SK-N-DZ (cell line): ENCODE measurements at regions not wholly inside any gene's neighbourhood (a gene's known extent, or its start where the extent isn't known, plus 50 kb on each side); places are given as distances from the start of the nearest gene placed in this dataset.
A peak's percentile ranks its signal among the peaks of the same experiment; 100 is the strongest.

Source experiments
- DNase-seq: peaks from one replicate; pipeline ENCODE4 v3.0.0-alpha.2; 2015; ENCODE audit warnings: low spot score

GRCh38 chr5:167576126-167576525 lies 715.3 kb upstream of the WWC1 start:
- no peak for DNase-seq

DNA sequence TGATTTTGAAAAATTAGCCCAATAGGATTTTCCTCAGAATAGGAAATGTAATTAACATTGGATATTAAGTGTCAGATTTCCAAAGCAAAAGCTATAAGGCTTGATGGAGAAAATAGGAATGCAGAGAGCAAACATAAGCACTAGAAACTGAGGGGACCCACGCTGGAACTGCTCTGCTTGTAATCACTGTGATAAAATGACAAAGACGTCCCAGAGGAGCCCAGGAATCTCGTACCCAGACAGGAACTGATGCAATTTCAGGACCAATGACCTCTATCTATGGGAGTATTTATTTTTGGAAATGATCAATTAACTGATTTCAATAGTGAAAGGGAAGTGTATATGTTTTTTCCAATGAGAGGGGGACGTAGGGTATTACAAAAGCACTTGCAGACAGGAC lies 714.5 kb upstream of the WWC1 start:
- no peak for DNase-seq

- DNase-seq, result no peak
Measured at GRCh38 chr5:167577616-167578015, 713.8 kb upstream of the WWC1 start.

DNA sequence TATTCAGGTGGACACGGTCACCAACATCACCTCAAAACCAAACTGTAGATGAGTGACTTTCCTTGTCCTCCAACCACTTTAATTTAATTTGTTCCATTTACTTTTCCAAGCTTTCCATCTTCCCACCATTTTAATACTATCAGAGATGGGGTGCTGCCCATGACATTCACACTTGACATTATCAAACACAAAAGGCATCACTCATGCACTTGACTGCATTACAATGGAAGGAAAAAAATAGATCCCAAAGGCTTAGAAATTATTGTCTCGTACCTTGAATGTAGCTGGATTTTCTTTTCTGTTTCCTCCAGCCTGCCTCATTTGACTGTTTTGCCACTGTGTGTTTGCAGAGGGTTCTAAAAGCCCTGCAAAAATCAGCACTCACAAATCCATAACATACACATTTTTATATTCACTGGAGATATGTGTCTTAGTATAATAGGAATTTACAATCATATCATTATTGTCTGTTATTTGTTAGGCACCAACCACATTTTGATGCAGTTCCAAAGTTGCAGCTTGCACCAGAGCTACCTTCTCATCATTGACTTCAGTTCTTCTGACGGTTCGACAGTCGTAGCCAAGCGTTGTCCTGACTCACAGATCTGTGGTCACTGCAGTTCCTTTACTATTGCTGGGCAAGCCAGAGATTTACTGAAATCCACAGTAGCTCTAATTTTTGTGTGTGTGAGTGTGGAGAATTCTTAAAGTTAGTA lies 712.3 kb upstream of the WWC1 start:
- DNase-seq, result no peak

DNA sequence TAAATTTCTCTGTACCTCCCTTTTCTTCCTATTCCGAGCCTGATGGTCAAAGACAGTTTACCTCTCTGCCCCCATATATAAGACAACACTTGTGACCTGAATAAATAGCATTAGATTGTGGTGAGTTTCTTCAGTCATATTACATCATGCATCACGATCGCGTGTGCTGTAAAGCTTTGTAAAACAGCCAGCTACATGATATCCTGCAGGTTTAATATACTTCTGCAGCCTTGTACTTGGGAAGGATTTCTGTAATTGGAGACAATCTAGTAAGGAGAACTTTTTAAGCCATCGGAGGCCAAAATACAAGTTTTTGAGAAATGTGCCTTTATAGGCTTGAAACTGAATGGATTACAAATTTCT lies 711.8 kb upstream of the WWC1 start:
- DNase-seq, result no peak

GRCh38 chr5:167580608-167581007 lies 710.8 kb upstream of the WWC1 start:
- DNase-seq, result no peak

DNA sequence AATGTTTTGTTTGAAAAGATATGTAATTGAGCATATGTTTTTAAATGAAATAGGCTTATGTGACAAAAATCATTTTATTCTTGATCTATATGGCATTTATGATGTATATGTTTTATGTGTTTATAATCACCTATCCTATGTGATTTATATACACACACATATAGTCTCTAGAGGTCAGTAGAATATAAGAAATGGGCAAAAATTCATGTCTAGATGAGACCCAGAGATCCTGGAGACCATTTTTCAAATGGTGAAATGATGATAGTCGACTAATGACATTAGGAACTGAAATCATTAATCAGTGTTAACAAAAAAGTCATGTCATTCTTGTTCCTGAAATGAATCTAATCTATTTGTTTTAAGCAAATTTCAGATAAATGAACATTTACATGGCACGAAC lies 709.2 kb upstream of the WWC1 start:
- no peak for DNase-seq

GRCh38 chr5:167582886-167583285 lies 708.6 kb upstream of the WWC1 start:
- no peak for DNase-seq

- DNase-seq, result no peak
Measured at GRCh38 chr5:167585184-167585583, 706.3 kb upstream of the WWC1 start.

DNA sequence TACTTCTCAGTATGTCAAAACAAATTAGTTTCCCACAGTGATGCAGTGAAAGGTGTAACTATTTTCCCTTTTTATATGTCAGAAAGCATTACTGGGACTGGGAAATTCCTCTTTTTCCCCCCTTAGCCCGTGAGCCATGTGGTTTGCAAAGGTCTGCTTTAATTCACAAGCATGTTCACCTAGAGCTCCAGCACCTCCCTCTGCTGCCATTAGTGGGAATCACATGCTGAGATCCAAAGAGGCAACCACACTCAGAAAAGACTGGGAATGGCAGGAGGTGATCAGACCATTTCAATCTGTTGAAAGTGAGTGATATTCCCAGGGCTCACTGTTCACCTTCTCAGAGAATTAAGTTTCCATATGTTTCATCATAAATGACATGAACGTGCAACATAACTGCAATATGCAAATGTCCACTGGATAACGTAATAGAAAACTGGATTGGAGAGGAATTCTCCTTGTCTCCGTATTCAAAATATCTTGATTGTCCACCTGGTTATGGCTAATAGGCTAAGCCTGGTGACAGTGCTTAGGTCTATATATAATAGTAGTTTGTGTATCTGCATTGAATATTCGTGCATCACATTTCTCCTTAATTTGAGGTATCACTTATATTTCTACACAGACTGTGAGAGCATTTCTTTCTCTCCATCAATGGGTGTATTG lies 703.5 kb upstream of the WWC1 start:
- peak; percentile 71 for DNase-seq

GRCh38 chr5:167592114-167592513 lies 699.3 kb upstream of the WWC1 start:
- no peak for DNase-seq

GRCh38 chr5:167593329-167594060 lies 698.0 kb upstream of the WWC1 start:
- no peak for DNase-seq

- no peak for DNase-seq
Measured at GRCh38 chr5:167594061-167594435, 697.4 kb upstream of the WWC1 start.

DNA sequence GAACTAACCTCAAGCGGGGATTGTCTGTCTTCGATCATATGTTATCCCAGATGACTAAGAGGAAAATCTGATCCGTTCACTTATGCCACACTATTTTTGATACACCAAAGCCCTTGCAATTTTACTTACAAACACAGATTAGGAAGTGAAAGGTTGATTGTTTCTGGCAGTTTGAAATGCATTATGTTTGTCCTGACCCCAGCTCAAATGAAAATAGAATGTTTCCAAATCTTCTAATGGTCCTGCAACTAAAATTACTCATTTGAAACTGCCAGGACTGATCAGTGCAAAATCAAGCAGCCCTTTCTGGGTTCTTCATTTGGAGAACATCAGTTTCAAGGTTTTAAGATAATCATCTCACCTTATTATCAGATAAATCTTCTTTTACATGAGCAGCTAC lies 696.7 kb upstream of the WWC1 start:
- no peak for DNase-seq

DNA sequence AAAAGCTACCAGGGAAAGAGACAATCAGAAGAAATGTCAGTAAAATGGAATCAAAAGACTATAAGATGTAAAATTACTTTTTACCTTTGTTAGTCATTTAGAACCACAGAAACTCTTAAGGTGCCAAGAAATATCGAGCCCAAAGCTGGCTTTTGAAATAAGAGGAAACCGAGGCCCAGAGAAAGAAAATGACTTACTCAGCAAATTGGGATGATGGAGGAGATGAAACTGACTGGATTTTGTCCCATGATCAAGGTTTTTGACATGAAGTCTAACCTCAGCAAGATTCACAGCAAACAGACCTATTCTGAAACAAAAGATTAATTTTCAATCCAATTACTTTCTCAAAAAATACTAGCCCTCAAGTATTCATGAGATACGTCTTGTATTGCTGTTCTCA lies 696.2 kb upstream of the WWC1 start:
- no peak for DNase-seq

GRCh38 chr5:167598166-167598565 lies 693.3 kb upstream of the WWC1 start:
- DNase-seq, result no peak

DNA sequence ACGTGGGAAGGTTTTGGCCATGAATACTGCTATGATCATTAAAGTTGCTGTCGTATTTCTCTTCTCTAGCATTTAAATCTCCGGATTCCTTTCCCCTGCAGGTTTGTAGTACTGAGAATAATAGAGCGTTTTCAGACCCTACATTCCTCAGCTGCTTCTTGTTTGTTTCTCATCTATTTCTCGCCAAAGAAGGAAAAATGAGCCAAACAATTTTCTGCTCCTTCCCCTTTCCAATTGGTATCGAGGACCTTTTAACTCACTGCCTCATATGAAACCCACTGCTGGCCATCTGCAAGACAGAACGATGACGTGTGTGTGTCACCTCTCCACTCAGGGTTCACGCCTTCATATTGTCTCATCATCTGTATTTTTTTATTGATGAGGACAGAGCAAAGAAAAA lies 689.4 kb upstream of the WWC1 start:
- DNase-seq, result no peak

DNA sequence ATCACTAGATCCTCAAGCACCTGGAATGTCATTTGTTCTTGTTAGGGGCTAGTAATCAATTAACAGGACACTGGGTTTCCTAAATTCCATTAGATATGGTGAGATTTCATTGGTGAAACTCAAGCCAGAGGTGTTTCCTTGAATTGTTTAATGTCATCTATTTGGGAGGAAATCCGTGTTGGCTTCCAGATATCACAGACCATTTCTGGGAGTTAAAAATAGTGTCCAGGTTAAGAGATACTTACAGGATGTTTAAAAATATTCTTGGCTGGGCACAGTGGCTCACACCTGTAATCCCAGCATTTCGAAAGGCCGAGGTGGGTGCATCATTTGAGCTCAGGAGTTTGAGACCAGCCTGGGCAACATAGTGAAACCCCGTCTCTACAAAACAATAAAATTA lies 688.3 kb upstream of the WWC1 start:
- DNase-seq, result no peak

DNA sequence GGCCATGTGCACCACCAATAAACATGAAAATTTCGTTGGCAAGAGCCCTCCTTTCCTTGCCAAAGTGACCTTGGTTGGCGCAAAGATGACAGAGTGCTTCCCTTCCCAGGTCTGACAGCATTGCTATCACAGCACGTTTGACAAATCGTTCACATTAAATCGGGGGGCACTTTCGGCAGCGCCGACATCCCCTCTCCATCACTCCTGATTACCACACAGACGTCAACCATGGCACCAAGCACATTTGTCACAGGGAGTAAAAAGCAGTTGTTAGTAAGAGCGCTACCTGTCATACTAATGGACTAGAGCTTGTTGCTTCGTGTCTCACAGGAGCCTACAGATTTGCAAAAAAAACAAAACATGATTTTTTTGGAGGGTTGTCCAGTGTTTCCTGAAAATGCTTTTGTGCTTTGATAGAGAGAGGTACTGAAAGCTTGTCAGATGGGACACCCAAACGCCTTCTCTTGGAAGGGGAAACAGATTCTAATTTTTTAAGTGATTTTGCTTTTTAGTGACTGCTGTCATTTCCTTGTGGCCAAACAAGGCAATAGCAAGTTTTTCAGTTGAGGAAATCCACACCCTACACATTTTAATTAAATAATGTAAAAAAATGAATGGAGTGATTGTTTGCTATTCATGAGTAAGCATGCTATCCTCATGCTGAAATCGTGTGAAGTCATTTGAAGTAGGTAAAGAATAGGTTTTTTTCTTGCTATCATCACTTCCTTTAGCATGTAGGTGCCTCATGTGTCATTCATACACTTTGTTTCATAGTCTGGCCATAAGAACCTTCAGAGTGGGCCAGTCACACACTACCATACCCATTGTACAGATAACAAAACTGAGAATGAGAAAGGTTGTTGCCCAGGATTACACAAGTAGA lies 682.8 kb upstream of the WWC1 start:
- DNase-seq, result no peak

- DNase-seq, result no peak
Measured at GRCh38 chr5:167614294-167615021, 677.0 kb upstream of the WWC1 start.
